ENCODE measurements at regions not wholly inside any gene's neighbourhood (a gene's known extent, or its start where the extent isn't known, plus 50 kb on each side); places are given as distances from the start of the nearest gene placed in this dataset.

GRCh38 chr2:220188031-220188430, 560.6 kb downstream of the SLC4A3 start:
- Histone ChIP-seq H3K79me2 (ENCODE audit: control insufficient read depth, insufficient read depth, low read length) (no peaks in the 10 kb centered on the region), H3K4me3 (no peak overlapping the region), H3K9ac (ENCODE audit: insufficient read depth in 1 of 2, low read depth in 2 of 2, low read length in 2 of 2) (no peak overlapping the region), H3K9me3 (replicated peaks; ENCODE audit: control insufficient read depth, insufficient read depth, low read depth, low read length) (no peaks in the 10 kb centered on the region), H4K20me1 (replicated peaks; ENCODE audit: control insufficient read depth, insufficient read depth, low read length) (no peaks in the 10 kb centered on the region), H3K27ac (ENCODE audit: extremely low read depth, low read depth, low read length) (no peak overlapping the region), H3K4me1 (replicated peaks in 1 of 2; ENCODE audit: control insufficient read depth in 2 of 2, insufficient read depth in 2 of 2, low read length in 2 of 2) (no peaks in the 10 kb centered on the region), H3K9me1 (ENCODE audit: control insufficient read depth, insufficient read depth, low read length) (no peaks in the 10 kb centered on the region), H3K36me3 (ENCODE audit: control insufficient read depth, insufficient read depth, low read length) (no peaks in the 10 kb centered on the region), H2AFZ (ENCODE audit: low read depth, low read length) (no peak overlapping the region), H3K4me2 (ENCODE audit: insufficient read depth, low read length) (no peak overlapping the region), H3K27me3 (ENCODE audit: control insufficient read depth in 2 of 2, insufficient read depth in 2 of 2, low read length in 2 of 2) (no peaks in the 10 kb centered on the region)
- CTCF ChIA-PET (ENCODE audit: low intra/inter-chr PET ratio) = no interaction called here
- FAIRE-seq = no peak
- no TSS peak for BruUV-seq (replicated peaks)
- WGBS (ENCODE audit: insufficient coverage, low coverage, missing lambda C conversion rate) = 0% methylated on average over 2 of the region's 2 CpGs
- in situ Hi-C loops (cut with MboI) (no loop called here), intact Hi-C loops (cut with micrococcal nuclease) (no loop called here)
- no peak for DNase-seq (ENCODE audit: extremely low read depth in 1 of 4, low spot score in 3 of 4)
- POLR2A ChIA-PET = no interaction called here
- TF ChIP-seq POLR2A (conservative IDR thresholded peaks at IDR 0.05) (no peak), RFX1 (IDR thresholded peaks at IDR 0.05) (no peak), POLR2H (tag; IDR thresholded peaks at IDR 0.05; ENCODE audit: low read depth) (no peak), CREBBP (IDR thresholded peaks at IDR 0.05; ENCODE audit: low read depth, low read length) (no peak), ZKSCAN8 (CRISPR knock-in tag; IDR thresholded peaks at IDR 0.05) (no peak), ESRRB (CRISPR knock-in tag; IDR thresholded peaks at IDR 0.05; ENCODE audit: borderline replicate concordance) (no peak), CREM (IDR thresholded peaks at IDR 0.05; ENCODE audit: low read depth) (no peak), HDAC1 (IDR thresholded peaks at IDR 0.05) (no peak)
- no peak for ATAC-seq

GRCh38 chr2:220191031-220191430, 563.6 kb downstream of the SLC4A3 start:
- Histone ChIP-seq H3K36me3 (ENCODE audit: control insufficient read depth, insufficient read depth, low read length) (no peaks in the 10 kb centered on the region), H3K9ac (ENCODE audit: insufficient read depth in 1 of 2, low read depth in 2 of 2, low read length in 2 of 2) (no peak overlapping the region), H3K4me3 (no peak overlapping the region), H3K27ac (ENCODE audit: extremely low read depth, low read depth, low read length) (no peak overlapping the region), H3K9me1 (ENCODE audit: control insufficient read depth, insufficient read depth, low read length) (no peaks in the 10 kb centered on the region), H3K9me3 (replicated peaks; ENCODE audit: control insufficient read depth, insufficient read depth, low read depth, low read length) (no peaks in the 10 kb centered on the region), H3K79me2 (ENCODE audit: control insufficient read depth, insufficient read depth, low read length) (no peaks in the 10 kb centered on the region), H3K4me1 (replicated peaks in 1 of 2; ENCODE audit: control insufficient read depth in 2 of 2, insufficient read depth in 2 of 2, low read length in 2 of 2) (no peaks in the 10 kb centered on the region), H3K27me3 (ENCODE audit: control insufficient read depth in 2 of 2, insufficient read depth in 2 of 2, low read length in 2 of 2) (no peaks in the 10 kb centered on the region), H4K20me1 (replicated peaks; ENCODE audit: control insufficient read depth, insufficient read depth, low read length) (no peaks in the 10 kb centered on the region), H3K4me2 (ENCODE audit: insufficient read depth, low read length) (no peak overlapping the region), H2AFZ (ENCODE audit: low read depth, low read length) (no peak overlapping the region)
- intact Hi-C loops (cut with micrococcal nuclease) = no loop called here
- DNase-seq (ENCODE audit: extremely low read depth in 1 of 4, low spot score in 3 of 4) (no peak), ATAC-seq (no peak), FAIRE-seq (no peak)
- POLR2A ChIA-PET = no interaction called here
- CTCF ChIA-PET (ENCODE audit: low intra/inter-chr PET ratio) = no interaction called here
- WGBS (ENCODE audit: insufficient coverage, low coverage, missing lambda C conversion rate) = 0% methylated on average over 1 of the region's 1 CpG
- in situ Hi-C loops (cut with MboI) = no loop called here
- no TSS peak for BruUV-seq (replicated peaks)
- TF ChIP-seq KAT7 (CRISPR knock-in tag; IDR thresholded peaks at IDR 0.05; ENCODE audit: borderline replicate concordance) (no peak), ZKSCAN8 (CRISPR knock-in tag; IDR thresholded peaks at IDR 0.05) (no peak), ZMIZ1 (IDR thresholded peaks at IDR 0.05; ENCODE audit: low read depth in 2 of 2, low read length in 2 of 2) (no peak), THAP7 (CRISPR knock-in tag; IDR thresholded peaks at IDR 0.05) (no peak), DNMT1 (IDR thresholded peaks at IDR 0.05) (no peak), ZNF354B (CRISPR knock-in tag; IDR thresholded peaks at IDR 0.05) (no peak), SIN3A (IDR thresholded peaks at IDR 0.05; ENCODE audit: borderline replicate concordance in 2 of 2, control insufficient read depth in 1 of 2, low read depth in 2 of 2, low read length in 2 of 2) (no peak), ZNF274 (IDR thresholded peaks at IDR 0.05; ENCODE audit: borderline replicate concordance, low read depth, low read length) (no peak), EHMT2 (IDR thresholded peaks at IDR 0.05) (no peak)

Measured in K562 (cell line).